Neuronal stem cell (in vitro differentiated cells): ENCODE measurements at regions not wholly inside any gene's neighbourhood (a gene's known extent, or its start where the extent isn't known, plus 50 kb on each side); places are given as distances from the start of the nearest gene placed in this dataset.
A peak's percentile ranks its signal among the peaks of the same experiment; 100 is the strongest.

Source experiments
- DNase-seq: peaks from one replicate; pipeline ENCODE4 v3.0.0-alpha.2; 2013; ENCODE audit warnings: low spot score
- H2AFZ ChIP-seq: one replicate; pipeline ENCODE4 v1.6.1; 2013; ENCODE audit warnings: mild to moderate bottlenecking, low read length, inconsistent platforms
- H2AK5ac ChIP-seq: 2 replicates; pipeline ENCODE4 v1.6.1; 2013; ENCODE audit warnings: low read depth, mild to moderate bottlenecking, inconsistent platforms, low read length, moderate library complexity, mixed read lengths
- H2BK120ac ChIP-seq: 2 replicates; pipeline ENCODE4 v1.6.1; 2013; ENCODE audit warnings: low read depth, mild to moderate bottlenecking, inconsistent platforms, low read length, moderate library complexity, mixed read lengths
- H2BK12ac ChIP-seq: one replicate; pipeline ENCODE4 v1.6.1; 2013; ENCODE audit warnings: low read length, inconsistent platforms
- H2BK15ac ChIP-seq: 2 replicates; pipeline ENCODE4 v1.6.1; 2013; ENCODE audit warnings: mild to moderate bottlenecking, low read length, inconsistent platforms, mixed read lengths
- H2BK5ac ChIP-seq: one replicate; pipeline ENCODE4 v1.6.1; 2013; ENCODE audit warnings: inconsistent platforms, mild to moderate bottlenecking, low read length, moderate library complexity
- H3K14ac ChIP-seq: one replicate; pipeline ENCODE4 v1.6.1; 2013; ENCODE audit warnings: low read length, inconsistent platforms
- H3K18ac ChIP-seq: 2 replicates; pipeline ENCODE4 v1.6.1; 2013; ENCODE audit warnings: low read length, inconsistent platforms
- H3K23ac ChIP-seq: 2 replicates; pipeline ENCODE4 v1.6.1; 2013; ENCODE audit warnings: low read depth, mild to moderate bottlenecking, mixed read lengths, low read length, inconsistent platforms; ENCODE audit not compliant: poor library complexity
- H3K27ac ChIP-seq: replicated peaks from 3 replicates; pipeline ENCODE4 v1.5.1; 2013; ENCODE audit warnings: low read length, inconsistent platforms
- H3K27me3 ChIP-seq, 3 experiments: 2 replicates each; pipeline ENCODE4 v1.6.1; 2013; ENCODE audit warnings: low read length in 3 of 3, mild to moderate bottlenecking in 2 of 3, inconsistent platforms in 1 of 3, low read depth in 1 of 3, mixed read lengths in 1 of 3, moderate library complexity in 1 of 3; ENCODE audit not compliant: control insufficient read depth in 3 of 3, insufficient read depth in 3 of 3
- H3K36me3 ChIP-seq, 2 donors: replicated peaks in 1 of 2; 2 replicates each; pipeline ENCODE4 v1.6.1; 2013; ENCODE audit warnings: low read length in 2 of 2; ENCODE audit not compliant: control insufficient read depth in 2 of 2, insufficient read depth in 2 of 2
- H3K4ac ChIP-seq: 2 replicates; pipeline ENCODE4 v1.6.1; 2013; ENCODE audit warnings: inconsistent platforms, mild to moderate bottlenecking, low read length, moderate library complexity
- H3K4me1 ChIP-seq, 2 donors: 1 replicate in 1 of 2; 2 replicates in 1 of 2; pipeline ENCODE4 v1.6.1; 2013; ENCODE audit warnings: low read length in 2 of 2, low read depth in 1 of 2; ENCODE audit not compliant: control insufficient read depth in 2 of 2, insufficient read depth in 1 of 2
- H3K4me2 ChIP-seq: one replicate; pipeline ENCODE4 v1.6.1; 2013; ENCODE audit warnings: mild to moderate bottlenecking, low read length, inconsistent platforms; ENCODE audit not compliant: insufficient read depth, poor library complexity, severe bottlenecking
- H3K4me3 ChIP-seq, 2 donors: 2 replicates each; pipeline ENCODE4 v1.5.1; 2013; ENCODE audit warnings: low read length in 2 of 2, mild to moderate bottlenecking in 2 of 2, inconsistent platforms in 1 of 2, moderate library complexity in 1 of 2
- H3K79me1 ChIP-seq: one replicate; pipeline ENCODE4 v1.6.1; 2013; ENCODE audit warnings: low read depth, mild to moderate bottlenecking, inconsistent platforms, low read length, moderate library complexity
- H3K9ac ChIP-seq: one replicate; pipeline ENCODE4 v1.6.1; 2013; ENCODE audit warnings: mild to moderate bottlenecking, low read depth, low read length, inconsistent platforms; ENCODE audit not compliant: poor library complexity
- H3K9me3 ChIP-seq, 2 donors: replicated peaks in 1 of 2; 2 replicates each; pipeline versions ENCODE3 to v1.6.1; 2013; ENCODE audit warnings: low read length in 2 of 2, mild to moderate bottlenecking in 2 of 2, inconsistent platforms in 1 of 2, low read depth in 1 of 2, mixed read lengths in 1 of 2, moderate library complexity in 1 of 2; ENCODE audit not compliant: control insufficient read depth in 2 of 2, insufficient read depth in 1 of 2
- H4K8ac ChIP-seq: one replicate; pipeline ENCODE4 v1.6.1; 2013; ENCODE audit warnings: low read depth, mild to moderate bottlenecking, inconsistent platforms, low read length, moderate library complexity
- H4K91ac ChIP-seq: one replicate; pipeline ENCODE4 v1.6.1; 2013; ENCODE audit warnings: low read length, low read depth, mild to moderate bottlenecking, inconsistent platforms; ENCODE audit not compliant: poor library complexity
- WGBS, 2 donors: extraction: QIAGEN DNeasy Blood & Tissue Kit; methylation state at CpG; one replicate each; pipeline ENCODE4 v1.1.7; 2013; ENCODE audit warnings: missing lambda C conversion rate in 2 of 2, mixed read lengths in 1 of 2; ENCODE audit not compliant: insufficient read length in 2 of 2, insufficient replicate concordance in 1 of 2; ENCODE audit errors: extremely low coverage in 2 of 2; 5-methylcytosine and 5-hydroxymethylcytosine counted together

- no CpG with 5 or more reads among the region's 5 CpGs for WGBS, 2 donors
- Histone ChIP-seq H3K27me3 (peaks cover 13 to 68% (median 58%) of the 10 kb centered on the region in 3 experiments), H2BK5ac (no peak overlapping the region), H2BK120ac (no peak overlapping the region), H4K8ac (no peak overlapping the region), H2AK5ac (no peak overlapping the region), H3K79me1 (no peaks in the 10 kb centered on the region), H3K23ac (no peak overlapping the region), H3K4ac (no peak overlapping the region), H3K4me3 (no peak overlapping the region), H3K4me1 (peaks cover 0 to 3% of the 10 kb centered on the region in 2 donors), H2AFZ (no peak overlapping the region), H3K36me3 (no peaks in the 10 kb centered on the region), H2BK12ac (no peak overlapping the region), H3K9ac (no peak overlapping the region), H3K27ac (no peak overlapping the region), H3K18ac (no peak overlapping the region), H4K91ac (no peak overlapping the region), H3K9me3 (peaks cover 0 to 6% of the 10 kb centered on the region in 2 donors), H3K4me2 (no peak overlapping the region), H2BK15ac (peak overlapping the region; percentile 74), H3K14ac (no peak overlapping the region)
- no peak for DNase-seq
Measured at GRCh38 chr6:105985098-105985815, 100.9 kb upstream of the PRDM1 start.

DNA sequence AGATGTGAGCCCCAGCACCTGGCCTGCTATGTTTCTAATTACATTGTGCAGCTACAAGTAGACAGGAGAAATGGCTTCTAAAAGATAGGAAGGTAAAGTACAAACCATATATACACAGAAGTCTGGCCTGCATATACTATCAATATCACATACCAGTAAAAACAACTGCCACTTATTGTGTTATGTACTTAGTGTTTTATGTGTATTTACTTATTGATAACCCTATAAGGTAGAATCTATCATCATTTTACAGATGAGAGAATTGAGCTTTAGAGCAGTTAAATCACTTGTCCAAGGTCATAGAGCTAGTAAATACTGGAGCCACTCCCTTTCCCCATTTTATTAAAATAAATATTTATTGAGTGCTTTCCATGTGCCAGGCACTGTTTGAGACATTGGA, 102.4 kb upstream of the PRDM1 start:
- H2BK120ac ChIP-seq: no peak overlapping the region
- H3K36me3 ChIP-seq: no peaks in the 10 kb centered on the region
- H3K27ac ChIP-seq: no peak overlapping the region
- peaks cover 0 to 6% of the 10 kb centered on the region in 2 donors for H3K9me3 ChIP-seq
- H3K4me1 ChIP-seq: peaks cover 0 to 3% of the 10 kb centered on the region in 2 donors
- DNase-seq: no peak
- no peak overlapping the region for H3K23ac ChIP-seq
- H2BK5ac ChIP-seq: no peak overlapping the region
- no peak overlapping the region for H2BK15ac ChIP-seq
- H2AK5ac ChIP-seq: no peak overlapping the region
- peaks cover 13 to 59% (median 43%) of the 10 kb centered on the region in 3 experiments for H3K27me3 ChIP-seq
- H4K8ac ChIP-seq: no peak overlapping the region
- H2AFZ ChIP-seq: no peak overlapping the region
- H3K79me1 ChIP-seq: no peaks in the 10 kb centered on the region
- no peak overlapping the region for H2BK12ac ChIP-seq
- no peak overlapping the region for H3K18ac ChIP-seq
- no peak overlapping the region for H4K91ac ChIP-seq
- no peak overlapping the region for H3K4me3 ChIP-seq
- no peak overlapping the region for H3K4me2 ChIP-seq
- H3K14ac ChIP-seq: no peak overlapping the region
- no peak overlapping the region for H3K4ac ChIP-seq
- no peak overlapping the region for H3K9ac ChIP-seq

DNA sequence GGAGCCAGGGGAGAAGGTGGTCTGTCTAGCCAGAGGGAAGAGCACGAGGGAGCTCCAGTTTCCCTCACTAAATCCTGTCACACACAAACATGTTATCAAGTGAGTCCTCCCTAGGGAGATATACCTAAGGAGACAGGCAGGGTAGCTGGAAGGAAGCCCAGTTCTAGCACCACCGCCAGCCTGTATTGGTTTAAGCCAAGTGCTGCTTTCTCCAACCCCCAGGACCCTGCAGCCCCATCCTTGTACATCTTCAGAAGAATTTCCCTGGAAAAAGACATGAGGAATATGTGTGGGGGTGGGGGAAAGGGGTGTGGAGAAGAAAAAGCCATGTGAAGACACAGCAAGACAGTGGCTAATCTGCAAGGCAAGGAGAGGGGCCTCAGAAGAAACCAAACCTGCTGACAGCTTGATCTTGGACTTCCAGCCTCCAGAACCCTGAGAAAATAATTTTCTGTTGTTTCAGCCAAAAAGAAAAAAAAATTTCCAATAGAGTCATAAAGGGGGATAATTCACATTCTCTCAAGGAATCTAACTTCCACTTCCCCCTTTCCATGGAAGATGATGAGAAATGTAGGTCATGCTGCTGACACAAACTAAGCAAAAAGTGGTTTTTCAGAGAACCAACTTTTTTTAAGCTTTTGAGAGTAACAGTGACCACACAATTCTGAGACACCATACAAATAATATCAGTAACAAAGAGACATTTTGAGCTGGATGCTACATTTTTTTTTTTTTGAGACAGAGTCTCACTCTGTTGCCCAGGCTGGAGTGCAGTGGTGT, 103.2 kb upstream of the PRDM1 start:
- Histone ChIP-seq H3K18ac (no peak overlapping the region), H3K4me1 (peaks cover 0 to 3% of the 10 kb centered on the region in 2 donors), H3K9me3 (peaks cover 0 to 6% of the 10 kb centered on the region in 2 donors), H3K27me3 (peaks cover 13 to 56% (median 35%) of the 10 kb centered on the region in 3 experiments), H3K36me3 (no peaks in the 10 kb centered on the region), H3K23ac (no peak overlapping the region), H2BK15ac (no peak overlapping the region), H2BK12ac (no peak overlapping the region), H3K14ac (no peak overlapping the region), H4K8ac (no peak overlapping the region), H2AFZ (no peak overlapping the region), H3K9ac (no peak overlapping the region), H2AK5ac (no peak overlapping the region), H4K91ac (no peak overlapping the region), H3K79me1 (no peaks in the 10 kb centered on the region), H3K27ac (no peak overlapping the region), H2BK120ac (no peak overlapping the region), H3K4me3 (no peak overlapping the region), H3K4me2 (no peak overlapping the region), H2BK5ac (no peak overlapping the region), H3K4ac (no peak overlapping the region)
- WGBS, 2 donors: no CpG with 5 or more reads among the region's 2 CpGs
- no peak for DNase-seq

- H2BK120ac ChIP-seq: no peak overlapping the region
- peaks cover 0 to 3% of the 10 kb centered on the region in 2 donors for H3K4me1 ChIP-seq
- no peak overlapping the region for H3K9ac ChIP-seq
- no peak overlapping the region for H2AFZ ChIP-seq
- H2BK5ac ChIP-seq: no peak overlapping the region
- DNase-seq: no peak
- H3K14ac ChIP-seq: no peak overlapping the region
- no peak overlapping the region for H3K18ac ChIP-seq
- no peak overlapping the region for H2AK5ac ChIP-seq
- H3K36me3 ChIP-seq: no peaks in the 10 kb centered on the region
- H3K4ac ChIP-seq: no peak overlapping the region
- H3K4me2 ChIP-seq: no peak overlapping the region
- no peak overlapping the region for H3K23ac ChIP-seq
- no peak overlapping the region for H2BK12ac ChIP-seq
- WGBS, 2 donors: no CpG with 5 or more reads among the region's 15 CpGs
- no peak overlapping the region for H2BK15ac ChIP-seq
- peaks cover 0 to 6% of the 10 kb centered on the region in 2 donors for H3K9me3 ChIP-seq
- no peak overlapping the region for H3K27ac ChIP-seq
- no peaks in the 10 kb centered on the region for H3K79me1 ChIP-seq
- no peak overlapping the region for H4K91ac ChIP-seq
- peak overlapping the region in 1 of 2 donors; percentile 65 for H3K4me3 ChIP-seq
- peaks cover 13 to 50% (median 25%) of the 10 kb centered on the region in 3 experiments for H3K27me3 ChIP-seq
- H4K8ac ChIP-seq: no peak overlapping the region
Measured at GRCh38 chr6:105981888-105982358, 104.2 kb upstream of the PRDM1 start.
